Mesenteric fat pad (tissue), 1 donor: ENCODE measurements at regions not wholly inside any gene's neighbourhood (a gene's known extent, or its start where the extent isn't known, plus 50 kb on each side); places are given as distances from the start of the nearest gene placed in this dataset.
"Not testable (repeated sequence)": the region's sequence is repeated elsewhere in the genome, so short reads cannot be mapped to it uniquely, and the experiment has no call there.

Experiments
- DNase-seq: peaks from one replicate; pipeline ENCODE4 v3.0.0-alpha.2; 2020; ENCODE audit warnings: low spot score
- donor health status: DM: yes; HTN: yes; CAD: no.

GRCh38 chr10:84924131-84924530 is 595.7 kb downstream of the CCSER2 start:
- DNase-seq = no peak

GRCh38 chr10:84925495-84925894 is 597.1 kb downstream of the CCSER2 start:
- no peak for DNase-seq

GRCh38 chr10:84933402-84933801 is 605.0 kb downstream of the CCSER2 start:
- no peak for DNase-seq

- no peak for DNase-seq
Measured at GRCh38 chr10:84935772-84936171, 607.4 kb downstream of the CCSER2 start.

GRCh38 chr10:84938117-84938905 is 609.9 kb downstream of the CCSER2 start:
- DNase-seq = no peak

GRCh38 chr10:84943541-84943940 is 615.2 kb downstream of the CCSER2 start:
- DNase-seq = no peak

- DNase-seq = no peak
Measured at GRCh38 chr10:84944187-84944586, 615.8 kb downstream of the CCSER2 start.

GRCh38 chr10:84945791-84946190 is 617.4 kb downstream of the CCSER2 start:
- DNase-seq = no peak

- no peak for DNase-seq
Measured at GRCh38 chr10:84946904-84947303, 618.5 kb downstream of the CCSER2 start.

GRCh38 chr10:84948644-84949043 is 620.3 kb downstream of the CCSER2 start:
- DNase-seq = no peak

- no peak for DNase-seq
Measured at GRCh38 chr10:84951616-84952015, 623.2 kb downstream of the CCSER2 start.

- no peak for DNase-seq
Measured at GRCh38 chr10:84957427-84957826, 629.0 kb downstream of the CCSER2 start.

GRCh38 chr10:84965468-84965867 is 637.1 kb downstream of the CCSER2 start:
- DNase-seq = no peak

GRCh38 chr10:84966708-84967441 is 638.5 kb downstream of the CCSER2 start:
- DNase-seq = no peak

- not testable (repeated sequence) for DNase-seq
Measured at GRCh38 chr10:84969297-84969696, 640.9 kb downstream of the CCSER2 start.

- no peak for DNase-seq
Measured at GRCh38 chr10:84987039-84987438, 658.6 kb downstream of the CCSER2 start.

GRCh38 chr10:84988011-84988410 is 659.6 kb downstream of the CCSER2 start:
- DNase-seq = no peak

- DNase-seq = no peak
Measured at GRCh38 chr10:84990713-84991112, 662.3 kb downstream of the CCSER2 start.

- DNase-seq = no peak
Measured at GRCh38 chr10:84991301-84991700, 662.9 kb downstream of the CCSER2 start.

- DNase-seq = no peak
Measured at GRCh38 chr10:84993251-84994035, 665.1 kb downstream of the CCSER2 start.

- DNase-seq = no peak
Measured at GRCh38 chr10:84994722-84995121, 666.3 kb downstream of the CCSER2 start.

- no peak for DNase-seq
Measured at GRCh38 chr10:84996580-84996979, 668.2 kb downstream of the CCSER2 start.
